ENCODE measurements at regions not wholly inside any gene's neighbourhood (a gene's known extent, or its start where the extent isn't known, plus 50 kb on each side); places are given as distances from the start of the nearest gene placed in this dataset.

GRCh38 chr6:55017555-55018300 lies 156.6 kb upstream of the HCRTR2 start:
- TF ChIP-seq, protein P1, sequence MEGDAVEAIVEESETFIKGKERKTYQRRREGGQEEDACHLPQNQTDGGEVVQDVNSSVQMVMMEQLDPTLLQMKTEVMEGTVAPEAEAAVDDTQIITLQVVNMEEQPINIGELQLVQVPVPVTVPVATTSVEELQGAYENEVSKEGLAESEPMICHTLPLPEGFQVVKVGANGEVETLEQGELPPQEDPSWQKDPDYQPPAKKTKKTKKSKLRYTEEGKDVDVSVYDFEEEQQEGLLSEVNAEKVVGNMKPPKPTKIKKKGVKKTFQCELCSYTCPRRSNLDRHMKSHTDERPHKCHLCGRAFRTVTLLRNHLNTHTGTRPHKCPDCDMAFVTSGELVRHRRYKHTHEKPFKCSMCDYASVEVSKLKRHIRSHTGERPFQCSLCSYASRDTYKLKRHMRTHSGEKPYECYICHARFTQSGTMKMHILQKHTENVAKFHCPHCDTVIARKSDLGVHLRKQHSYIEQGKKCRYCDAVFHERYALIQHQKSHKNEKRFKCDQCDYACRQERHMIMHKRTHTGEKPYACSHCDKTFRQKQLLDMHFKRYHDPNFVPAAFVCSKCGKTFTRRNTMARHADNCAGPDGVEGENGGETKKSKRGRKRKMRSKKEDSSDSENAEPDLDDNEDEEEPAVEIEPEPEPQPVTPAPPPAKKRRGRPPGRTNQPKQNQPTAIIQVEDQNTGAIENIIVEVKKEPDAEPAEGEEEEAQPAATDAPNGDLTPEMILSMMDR (conservative IDR thresholded peaks at IDR 0.05; ENCODE audit: low read depth, low read length), result no peak
- TF ChIP-seq EZH2 (IDR thresholded peaks at IDR 0.05; ENCODE audit: borderline replicate concordance, low read depth, low read length, poor library complexity, severe bottlenecking), result no peak

Measured in A673 (cell line).